HepG2 (cell line): ENCODE measurements at regions not wholly inside any gene's neighbourhood (a gene's known extent, or its start where the extent isn't known, plus 50 kb on each side); places are given as distances from the start of the nearest gene placed in this dataset.

Source experiments
- ATAC-seq: fragments of 200-7000 bp; cut with Tn5 transposase; 3 replicates; pipeline ENCODE4 v1.9.1; 2020; ENCODE audit warnings: mild to moderate bottlenecking, moderate library complexity
- BruUV-seq: library from RNA; stranded (reverse); fragments of 400-500 nt; replicated peaks from 2 replicates; lab custom pipeline; 2021; lab: Mats Ljungman, UMichigan
- CTCF ChIA-PET: fragments of 300-600 bp; formaldehyde crosslinking; extraction: SDS; loops from one replicate; lab custom pipeline; 2021; ENCODE audit warnings: low total read pairs, inconsistent platforms, low intra/inter-chr PET ratio; lab: Yijun Ruan, JAX
- POLR2A ChIA-PET: fragments of 350-600 bp; sonication (Branson Sonifier 250); formaldehyde crosslinking; loops from one replicate; lab custom pipeline; 2020; ENCODE audit warnings: antibody characterized with exemption, inconsistent platforms; lab: Yijun Ruan, JAX
- DNase-seq: peaks from one replicate; pipeline ENCODE4 v3.0.0-alpha.2; 2015; ENCODE audit warnings: low spot score
- FAIRE-seq: peaks from 3 replicates; lab custom pipeline; 2011; peaks lifted over from hg19 to GRCh38; lab: Jason Lieb, UNC
- H2AFZ ChIP-seq: one replicate; pipeline ENCODE4 v1.6.1; 2011; ENCODE audit warnings: low read length, inconsistent platforms
- H3K27ac ChIP-seq: fragments of 300-600 bp; 3 replicates; pipeline ENCODE4 v1.8.0; 2011; ENCODE audit warnings: mixed run types, mild to moderate bottlenecking, mixed read lengths, low read length, inconsistent platforms; ENCODE audit not compliant: insufficient read depth; ENCODE audit errors: extremely low read length
- H3K27me3 ChIP-seq, 2 experiments: fragments of 200-600 bp in 1 of 2; 2 replicates in 1 of 2; 3 replicates in 1 of 2; pipeline versions ENCODE4 v1.6.0 to v1.8.0; 2011; ENCODE audit warnings: low read length in 2 of 2, mild to moderate bottlenecking in 2 of 2, moderate library complexity in 2 of 2, inconsistent platforms in 1 of 2; ENCODE audit not compliant: insufficient read depth in 2 of 2, control insufficient read depth in 1 of 2
- H3K36me3 ChIP-seq, 2 experiments: fragments of 200-600 bp in 1 of 2; replicated peaks in 1 of 2; 2 replicates in 1 of 2; 3 replicates in 1 of 2; pipeline versions ENCODE4 v1.5.1 to v1.8.0; 2011; ENCODE audit warnings: low read length in 2 of 2, inconsistent platforms in 1 of 2; ENCODE audit not compliant: insufficient read depth in 2 of 2, control insufficient read depth in 1 of 2
- H3K4me1 ChIP-seq: 2 replicates; pipeline ENCODE4 v1.5.1; 2012; ENCODE audit warnings: low read length, inconsistent platforms; ENCODE audit not compliant: insufficient read depth
- H3K4me2 ChIP-seq: 2 replicates; pipeline ENCODE4 v1.6.0; 2011; ENCODE audit warnings: low read depth, low read length, inconsistent platforms
- H3K4me3 ChIP-seq, 3 experiments: fragments of 200-600 bp in 1 of 3; sonication (generic), shearing (Covaris generic) in 1 of 3; replicated peaks in 1 of 3; 2 replicates each; pipeline ENCODE4 v1.5.1; 2011 to 2016; ENCODE audit warnings: low read length in 3 of 3, inconsistent platforms in 2 of 3, low read depth in 2 of 3, mild to moderate bottlenecking in 2 of 3, control low read depth in 1 of 3, mixed read lengths in 1 of 3; ENCODE audit not compliant: insufficient read depth in 1 of 3
- H3K79me2 ChIP-seq: one replicate; pipeline ENCODE4 v1.6.1; 2011; ENCODE audit warnings: low read length, inconsistent platforms; ENCODE audit not compliant: insufficient read depth
- H3K9ac ChIP-seq: 2 replicates; pipeline ENCODE4 v1.6.0; 2011; ENCODE audit warnings: mild to moderate bottlenecking, low read depth, low read length, inconsistent platforms; ENCODE audit not compliant: insufficient read depth
- H3K9me3 ChIP-seq: 2 replicates; pipeline ENCODE4 v1.5.1; 2012; ENCODE audit warnings: mild to moderate bottlenecking, low read length
- H4K20me1 ChIP-seq: 2 replicates; pipeline ENCODE4 v1.6.0; 2011; ENCODE audit warnings: inconsistent platforms, mild to moderate bottlenecking, low read length, moderate library complexity; ENCODE audit not compliant: insufficient read depth
- ADNP ChIP-seq: sonication (generic); formaldehyde crosslinking; IDR thresholded peaks from 2 replicates; pipeline ENCODE4 v1.4.0; 2020; ENCODE audit warnings: missing genetic modification reagents
- DMTF1 ChIP-seq: sonication (generic); formaldehyde crosslinking; IDR thresholded peaks from 2 replicates; pipeline ENCODE4 v1.4.0; 2020; ENCODE audit warnings: mild to moderate bottlenecking, missing genetic modification reagents
- FOXA3 ChIP-seq: IDR thresholded peaks from 2 replicates; pipeline ENCODE4 v1.6.1; 2016; ENCODE audit warnings: missing genetic modification reagents, missing compliant biosample characterization
- NFATC3 ChIP-seq: sonication (generic); formaldehyde crosslinking; IDR thresholded peaks from 2 replicates; pipeline ENCODE4 v1.5.1; 2020; ENCODE audit warnings: mild to moderate bottlenecking, missing genetic modification reagents
- NR2F2 ChIP-seq: IDR thresholded peaks from 2 replicates; pipeline ENCODE4 v1.6.1; 2012; ENCODE audit warnings: low read depth, inconsistent platforms, borderline replicate concordance
- PLRG1 ChIP-seq: fragments of 450-650 bp; conservative IDR thresholded peaks from 2 replicates; pipeline ENCODE4 v1.6.1; 2016
- POLR2AphosphoS2 ChIP-seq: IDR thresholded peaks from 2 replicates; pipeline ENCODE4 v1.6.1; 2011; ENCODE audit warnings: low read depth, low read length, improper control_type of control experiment
- RFX3 ChIP-seq: IDR thresholded peaks from 2 replicates; pipeline ENCODE4 v1.6.1; 2016; ENCODE audit warnings: missing biosample characterization, missing genetic modification reagents
- SETDB1 ChIP-seq: sonication (generic); formaldehyde crosslinking; IDR thresholded peaks from 2 replicates; pipeline ENCODE4 v1.5.1; 2020; ENCODE audit warnings: missing genetic modification reagents, mild to moderate bottlenecking, borderline replicate concordance
- TOPORS ChIP-seq: sonication (generic); formaldehyde crosslinking; IDR thresholded peaks from 2 replicates; pipeline ENCODE4 v1.8.0; 2023; ENCODE audit warnings: mild to moderate bottlenecking, missing genetic modification reagents
- ZNF225 ChIP-seq: sonication (generic); formaldehyde crosslinking; IDR thresholded peaks from 2 replicates; pipeline ENCODE4 v1.4.0; 2020; ENCODE audit warnings: mild to moderate bottlenecking, missing genetic modification reagents
- ZNF263 ChIP-seq: sonication (generic); formaldehyde crosslinking; IDR thresholded peaks from 2 replicates; pipeline ENCODE4 v1.4.0; 2020; ENCODE audit warnings: missing genetic modification reagents
- ZNF317 ChIP-seq: sonication (generic); formaldehyde crosslinking; IDR thresholded peaks from 2 replicates; pipeline ENCODE4 v1.5.0; 2020; ENCODE audit warnings: mild to moderate bottlenecking, missing genetic modification reagents
- ZNF33B ChIP-seq: sonication (generic); formaldehyde crosslinking; IDR thresholded peaks from 2 replicates; pipeline ENCODE4 v1.5.1; 2020; ENCODE audit warnings: mild to moderate bottlenecking, missing genetic modification reagents
- ZNF468 ChIP-seq: sonication (generic); formaldehyde crosslinking; IDR thresholded peaks from 2 replicates; pipeline ENCODE4 v1.8.0; 2022; ENCODE audit warnings: mild to moderate bottlenecking, moderate library complexity, missing genetic modification reagents
- ZNF672 ChIP-seq: sonication (generic); formaldehyde crosslinking; IDR thresholded peaks from 2 replicates; pipeline ENCODE4 v1.8.1; 2022; ENCODE audit warnings: missing genetic modification reagents
- ZNF740 ChIP-seq: sonication (generic); formaldehyde crosslinking; IDR thresholded peaks from 2 replicates; pipeline ENCODE4 v1.4.0; 2020; ENCODE audit warnings: missing genetic modification reagents
- WGBS: methylation state at CpG from one replicate; pipeline ENCODE4 v1.1.6; 2017; ENCODE audit warnings: low lambda C conversion rate; 5-methylcytosine and 5-hydroxymethylcytosine counted together
- in situ Hi-C: cut with HindIII; loops from 2 replicates; pipeline ENCODE4 v1.10.0; 2017; ENCODE audit warnings: low pct_unique_long_range_greater_than_20kb; ENCODE audit not compliant: extremely low pct_ligation_motif_present
- intact Hi-C: fragments of 100-400 bp; cut with micrococcal nuclease; formaldehyde crosslinking; loops from one replicate; pipeline ENCODE4 v1.10.0; 2022; ENCODE audit not compliant: unreplicated experiment
- TF ChIP-seq, protein P1 (sequence below): sonication (generic); formaldehyde crosslinking; IDR thresholded peaks from 2 replicates; pipeline ENCODE4 v1.4.0; 2020; ENCODE audit warnings: mild to moderate bottlenecking, low read depth, missing genetic modification reagents
- TF ChIP-seq, protein P2 (sequence below): sonication (generic); formaldehyde crosslinking; IDR thresholded peaks from 2 replicates; pipeline ENCODE4 v1.8.1; 2023; ENCODE audit warnings: mild to moderate bottlenecking, inconsistent platforms, moderate library complexity, missing genetic modification reagents, borderline replicate concordance

GRCh38 chr1:178643349-178643748, 81.7 kb upstream of the RALGPS2 start:
- Histone ChIP-seq H3K4me3 (no peak overlapping the region), H3K27ac (no peak overlapping the region), H2AFZ (no peak overlapping the region), H4K20me1 (no peaks in the 10 kb centered on the region), H3K79me2 (no peaks in the 10 kb centered on the region), H3K27me3 (no peaks in the 10 kb centered on the region; a peak in 1 of 5 replicates), H3K4me1 (peaks cover 13% of the 10 kb centered on the region), H3K4me2 (no peak overlapping the region), H3K9ac (no peak overlapping the region), H3K9me3 (no peaks in the 10 kb centered on the region), H3K36me3 (no peaks in the 10 kb centered on the region)
- TF ChIP-seq POLR2AphosphoS2 (no peak), NR2F2 (no peak), DMTF1 (CRISPR knock-in tag) (no peak), ZNF740 (CRISPR knock-in tag) (no peak), ADNP (CRISPR knock-in tag) (no peak), ZNF225 (no peak), NFATC3 (CRISPR knock-in tag) (no peak), ZNF263 (CRISPR knock-in tag) (no peak), TOPORS (no peak), FOXA3 (CRISPR knock-in tag) (no peak), ZNF317 (no peak), ZNF468 (no peak), SETDB1 (no peak), ZNF33B (no peak), ZNF672 (CRISPR knock-in tag) (no peak), PLRG1 (no peak), RFX3 (CRISPR knock-in tag) (no peak)
- TF ChIP-seq, protein P1, sequence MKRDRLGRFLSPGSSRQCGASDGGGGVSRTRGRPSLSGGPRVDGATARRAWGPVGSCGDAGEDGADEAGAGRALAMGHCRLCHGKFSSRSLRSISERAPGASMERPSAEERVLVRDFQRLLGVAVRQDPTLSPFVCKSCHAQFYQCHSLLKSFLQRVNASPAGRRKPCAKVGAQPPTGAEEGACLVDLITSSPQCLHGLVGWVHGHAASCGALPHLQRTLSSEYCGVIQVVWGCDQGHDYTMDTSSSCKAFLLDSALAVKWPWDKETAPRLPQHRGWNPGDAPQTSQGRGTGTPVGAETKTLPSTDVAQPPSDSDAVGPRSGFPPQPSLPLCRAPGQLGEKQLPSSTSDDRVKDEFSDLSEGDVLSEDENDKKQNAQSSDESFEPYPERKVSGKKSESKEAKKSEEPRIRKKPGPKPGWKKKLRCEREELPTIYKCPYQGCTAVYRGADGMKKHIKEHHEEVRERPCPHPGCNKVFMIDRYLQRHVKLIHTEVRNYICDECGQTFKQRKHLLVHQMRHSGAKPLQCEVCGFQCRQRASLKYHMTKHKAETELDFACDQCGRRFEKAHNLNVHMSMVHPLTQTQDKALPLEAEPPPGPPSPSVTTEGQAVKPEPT (CRISPR knock-in tag): no peak
- TF ChIP-seq, protein P2, sequence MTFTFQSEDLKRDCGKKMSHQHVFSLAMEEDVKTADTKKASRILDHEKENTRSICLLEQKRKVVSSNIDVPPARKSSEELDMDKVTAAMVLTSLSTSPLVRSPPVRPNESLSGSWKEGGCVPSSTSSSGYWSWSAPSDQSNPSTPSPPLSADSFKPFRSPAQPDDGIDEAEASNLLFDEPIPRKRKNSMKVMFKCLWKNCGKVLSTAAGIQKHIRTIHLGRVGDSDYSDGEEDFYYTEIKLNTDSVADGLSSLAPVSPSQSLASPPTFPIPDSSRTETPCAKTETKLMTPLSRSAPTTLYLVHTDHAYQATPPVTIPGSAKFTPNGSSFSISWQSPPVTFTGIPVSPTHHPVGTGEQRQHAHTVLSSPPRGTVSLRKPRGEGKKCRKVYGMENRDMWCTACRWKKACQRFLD (CRISPR knock-in tag): no peak
- DNase-seq (no peak), ATAC-seq (no peak), FAIRE-seq (no peak)
- CTCF ChIA-PET: no interaction called here
- BruUV-seq: no TSS peak
- POLR2A ChIA-PET: no interaction called here
- WGBS: 79% methylated on average over 4 of the region's 4 CpGs
- intact Hi-C loops (no loop called here), in situ Hi-C loops (no loop called here)
